ENCODE measurements at regions not wholly inside any gene's neighbourhood (a gene's known extent, or its start where the extent isn't known, plus 50 kb on each side); places are given as distances from the start of the nearest gene placed in this dataset.

DNA sequence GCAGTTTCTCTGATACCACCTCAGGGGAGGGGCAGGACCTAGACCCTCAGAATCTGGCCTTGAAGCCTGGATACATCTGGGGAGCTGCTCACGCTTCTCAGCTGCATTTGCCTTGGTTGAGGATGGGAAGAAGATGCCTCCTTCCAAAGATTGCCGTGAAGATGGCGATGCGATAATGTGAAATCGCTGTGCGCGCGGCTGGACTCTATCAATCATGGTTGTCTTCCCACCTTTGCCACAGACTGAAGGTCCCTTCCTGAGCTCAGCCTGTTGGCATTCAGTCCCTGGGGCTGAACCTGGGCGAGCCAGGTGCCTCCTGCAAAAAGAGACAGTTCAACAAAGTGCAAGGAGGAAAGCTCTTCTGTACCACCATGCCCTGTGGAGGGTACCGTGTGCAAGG, 114.4 kb upstream of the SLC45A1 start:
- TF ChIP-seq ZFP30 (CRISPR knock-in tag; IDR thresholded peaks at IDR 0.05) = no peak
- TF ChIP-seq, protein P1, sequence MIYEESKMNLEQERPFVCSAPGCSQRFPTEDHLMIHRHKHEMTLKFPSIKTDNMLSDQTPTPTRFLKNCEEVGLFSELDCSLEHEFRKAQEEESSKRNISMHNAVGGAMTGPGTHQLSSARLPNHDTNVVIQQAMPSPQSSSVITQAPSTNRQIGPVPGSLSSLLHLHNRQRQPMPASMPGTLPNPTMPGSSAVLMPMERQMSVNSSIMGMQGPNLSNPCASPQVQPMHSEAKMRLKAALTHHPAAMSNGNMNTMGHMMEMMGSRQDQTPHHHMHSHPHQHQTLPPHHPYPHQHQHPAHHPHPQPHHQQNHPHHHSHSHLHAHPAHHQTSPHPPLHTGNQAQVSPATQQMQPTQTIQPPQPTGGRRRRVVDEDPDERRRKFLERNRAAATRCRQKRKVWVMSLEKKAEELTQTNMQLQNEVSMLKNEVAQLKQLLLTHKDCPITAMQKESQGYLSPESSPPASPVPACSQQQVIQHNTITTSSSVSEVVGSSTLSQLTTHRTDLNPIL (CRISPR knock-in tag; IDR thresholded peaks at IDR 0.05; ENCODE audit: low read depth) = no peak
- TF ChIP-seq ZNF565 (CRISPR knock-in tag; conservative IDR thresholded peaks at IDR 0.05; ENCODE audit: low read depth) = no peak
- no peak for TF ChIP-seq ZFP3 (CRISPR knock-in tag; IDR thresholded peaks at IDR 0.05)

All from SK-N-SH treated with all-trans-retinoic acid at 6 μM for 48 hours (cell line).